Activated T-cell treated with anti-CD3 and anti-CD28 coated beads for 24 hours (primary cell): ENCODE measurements at regions not wholly inside any gene's neighbourhood (a gene's known extent, or its start where the extent isn't known, plus 50 kb on each side); places are given as distances from the start of the nearest gene placed in this dataset.

Source experiments
- DNase-seq: peaks from one replicate; pipeline ENCODE4 v3.0.0-alpha.2; 2020; ENCODE audit warnings: low read depth

DNA sequence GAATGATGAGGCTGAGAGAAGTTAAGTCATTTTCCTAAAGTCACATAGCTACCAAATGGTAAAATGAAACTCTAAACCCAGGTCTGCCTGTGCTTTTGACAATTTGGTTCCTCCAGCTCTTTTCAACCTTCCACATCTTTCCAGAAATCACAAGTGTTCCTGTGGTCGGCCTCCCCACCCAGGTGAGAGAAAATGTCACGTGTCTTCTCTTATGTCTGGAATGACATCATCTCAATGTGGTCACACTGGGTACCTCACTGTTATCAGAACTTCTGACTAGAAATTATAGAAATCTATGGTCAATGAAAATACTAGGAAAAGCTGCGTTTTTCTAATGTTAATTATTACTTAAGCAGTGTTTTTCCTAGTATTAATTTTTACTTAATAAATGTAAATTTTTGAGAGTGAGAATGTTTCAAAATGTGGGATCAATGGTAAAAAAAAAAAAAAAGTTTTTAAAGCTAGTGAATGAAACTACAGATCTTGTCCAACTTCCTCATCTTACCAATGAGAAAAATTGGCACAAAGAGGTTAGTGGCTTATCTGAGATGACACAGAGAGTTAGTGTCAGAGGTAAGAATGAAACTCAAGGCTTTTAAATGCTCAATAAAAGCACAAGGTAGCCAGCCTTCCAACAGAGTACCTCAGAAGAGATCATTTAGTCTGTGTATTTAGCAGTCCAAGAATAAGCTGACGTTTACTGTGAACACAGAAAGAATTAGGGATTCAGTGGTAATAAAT lies 228.7 kb upstream of the NR4A3 start:
- no peak for DNase-seq

DNA sequence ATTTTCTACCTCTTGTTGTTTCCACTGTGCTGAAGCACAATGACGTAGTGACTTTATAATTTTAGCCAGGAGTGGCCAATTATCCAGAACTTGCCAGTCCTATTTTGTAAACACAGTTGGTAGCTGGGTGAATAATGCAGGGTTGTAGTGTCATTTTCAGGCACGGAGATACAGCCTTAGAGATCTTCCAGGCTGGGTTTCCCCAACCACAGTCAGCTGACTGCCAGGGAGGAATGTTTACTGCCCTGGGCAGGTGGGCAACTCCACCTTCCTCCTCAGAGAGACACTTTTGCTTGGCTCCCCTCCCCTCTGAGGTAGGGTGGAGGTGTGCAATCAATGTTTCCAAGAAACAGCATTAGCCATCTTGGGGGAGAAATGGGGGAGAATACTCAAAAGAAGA lies 228.1 kb upstream of the NR4A3 start:
- no peak for DNase-seq

DNA sequence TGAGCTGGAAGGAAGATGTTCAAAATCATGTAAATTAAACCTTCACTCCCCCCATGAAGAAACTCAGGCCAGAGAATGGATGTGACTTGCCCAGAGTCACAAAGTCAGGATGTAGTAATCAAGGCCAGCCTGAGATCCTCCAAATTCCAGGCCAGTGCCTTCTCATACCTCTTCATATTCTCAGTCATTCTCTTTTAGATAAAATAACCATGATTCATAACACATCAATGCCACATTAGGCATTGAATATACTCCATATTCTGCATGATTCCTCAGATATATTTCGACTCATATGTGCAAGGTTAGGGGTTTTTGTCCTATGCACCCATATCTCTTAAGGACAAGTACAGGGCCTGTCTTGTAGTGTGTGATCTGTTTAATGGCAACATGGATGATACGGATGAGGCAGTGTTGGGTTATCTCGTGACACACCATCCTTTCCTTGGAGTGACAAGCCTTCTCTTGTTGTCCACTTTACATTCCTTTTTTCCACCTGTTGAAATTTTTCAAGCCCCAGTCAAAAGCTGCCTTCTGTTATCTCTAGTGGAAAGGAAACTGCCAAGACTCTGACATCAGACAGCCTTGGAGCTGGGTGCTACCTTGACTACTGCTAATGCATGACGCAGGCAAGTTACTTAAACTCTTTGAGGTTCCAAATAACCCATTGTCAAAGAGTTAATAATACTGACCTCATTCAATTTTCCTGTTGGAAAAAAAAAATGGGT lies 227.5 kb upstream of the NR4A3 start:
- DNase-seq: no peak

DNA sequence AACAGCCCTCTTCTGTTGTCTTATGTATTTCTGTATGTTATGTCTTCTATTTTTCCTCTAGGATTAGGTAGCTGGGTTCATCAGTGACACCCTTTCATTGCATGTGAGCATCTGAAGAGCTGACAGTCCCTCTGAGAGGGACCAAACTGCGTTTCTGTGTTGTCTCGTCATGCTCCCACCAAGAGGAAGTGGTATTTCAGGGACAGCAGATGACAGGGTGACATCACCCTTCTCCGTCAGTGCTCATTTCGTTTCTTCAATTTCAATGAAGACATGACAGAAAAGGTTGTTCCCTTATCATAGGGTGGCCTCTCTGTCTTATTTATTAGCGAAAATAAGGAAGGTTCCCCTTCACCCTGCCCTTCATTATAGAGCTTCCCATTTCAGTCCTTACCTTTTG lies 225.9 kb upstream of the NR4A3 start:
- DNase-seq: no peak

GRCh38 chr9:99601571-99602111 lies 220.0 kb upstream of the NR4A3 start:
- DNase-seq: no peak

DNA sequence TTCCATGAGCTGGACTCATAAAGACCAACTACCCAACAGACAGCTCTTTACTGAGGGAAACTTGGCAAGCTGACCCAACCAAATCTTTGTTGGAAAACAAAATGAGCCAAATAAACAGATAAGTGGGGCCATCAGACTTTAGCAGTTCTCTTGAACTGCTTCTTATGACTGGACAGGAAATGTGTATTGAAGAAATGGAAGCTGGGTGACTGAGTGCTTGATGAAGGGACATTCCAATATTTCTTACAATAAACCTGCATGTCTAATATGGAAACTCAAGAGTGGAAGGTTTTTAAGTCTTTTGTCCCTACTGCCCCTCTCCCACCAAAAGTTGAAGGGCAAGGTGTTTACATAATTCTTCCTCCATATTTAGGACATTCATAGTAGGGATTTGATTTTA lies 218.8 kb upstream of the NR4A3 start:
- no peak for DNase-seq

- DNase-seq: no peak
These were observed 216.5 kb upstream of the NR4A3 start for GRCh38 chr9:99605016-99605743.

DNA sequence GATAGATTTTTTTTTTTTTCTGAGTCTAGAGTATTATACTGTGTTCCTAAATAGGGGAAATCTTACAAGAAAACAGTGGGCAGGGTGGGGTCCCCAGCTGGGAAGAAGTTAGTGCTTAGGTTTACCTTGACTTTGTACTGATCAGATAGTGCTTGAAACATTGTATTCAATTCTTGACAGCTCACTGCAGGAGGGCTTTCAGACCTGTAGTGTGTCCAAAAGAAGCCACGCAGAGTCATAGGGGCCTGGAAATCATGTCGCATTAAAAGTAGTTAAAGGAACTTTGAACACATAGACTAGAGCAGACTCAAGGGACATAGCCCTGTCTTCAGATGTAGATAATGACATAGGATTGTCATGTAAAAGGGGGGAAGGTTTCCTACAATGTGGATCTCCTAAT lies 215.4 kb upstream of the NR4A3 start:
- DNase-seq: no peak

DNA sequence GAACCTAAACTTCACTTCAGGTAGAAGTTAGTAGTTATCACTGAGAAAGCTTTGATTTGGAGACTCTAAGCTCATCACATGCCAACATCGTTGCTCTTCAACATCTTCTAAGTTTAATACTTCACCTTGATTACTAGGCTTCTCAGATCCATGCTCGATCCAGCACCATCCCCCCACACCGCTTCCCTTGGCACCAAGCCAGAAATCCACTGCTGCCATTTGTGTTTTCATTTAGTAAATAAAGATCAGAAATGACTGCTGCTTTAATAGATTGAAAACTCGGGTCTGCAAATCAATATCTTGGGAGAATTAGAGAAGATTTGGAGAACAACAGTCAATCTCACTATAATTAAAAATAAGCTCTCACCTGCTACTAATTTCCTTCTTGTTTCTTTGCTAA lies 214.7 kb upstream of the NR4A3 start:
- no peak for DNase-seq

GRCh38 chr9:99607842-99608448 lies 213.7 kb upstream of the NR4A3 start:
- no peak for DNase-seq

DNA sequence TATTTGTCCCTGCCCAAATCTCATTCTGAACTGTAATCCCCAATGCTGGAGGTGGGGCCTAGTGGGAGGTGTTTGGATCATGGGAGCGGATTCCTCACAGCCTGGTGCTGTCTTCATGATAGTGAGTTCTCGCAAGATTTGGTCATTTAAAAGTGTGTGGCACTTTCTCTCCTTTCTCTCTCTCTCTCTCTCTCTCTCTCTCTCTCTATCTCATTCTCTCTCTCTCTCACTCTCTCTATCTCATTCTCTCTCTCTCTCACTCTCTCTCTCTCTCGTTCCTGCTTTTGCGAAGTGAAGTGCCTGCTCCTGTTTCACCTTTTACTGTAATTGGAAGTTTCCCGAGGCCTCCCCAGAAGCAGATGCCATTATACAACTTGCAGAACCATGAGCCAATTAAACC lies 207.3 kb upstream of the NR4A3 start:
- no peak for DNase-seq

GRCh38 chr9:99621040-99621439 lies 200.6 kb upstream of the NR4A3 start:
- DNase-seq: no peak

- no peak for DNase-seq
These were observed 199.0 kb upstream of the NR4A3 start for GRCh38 chr9:99622679-99623078.

DNA sequence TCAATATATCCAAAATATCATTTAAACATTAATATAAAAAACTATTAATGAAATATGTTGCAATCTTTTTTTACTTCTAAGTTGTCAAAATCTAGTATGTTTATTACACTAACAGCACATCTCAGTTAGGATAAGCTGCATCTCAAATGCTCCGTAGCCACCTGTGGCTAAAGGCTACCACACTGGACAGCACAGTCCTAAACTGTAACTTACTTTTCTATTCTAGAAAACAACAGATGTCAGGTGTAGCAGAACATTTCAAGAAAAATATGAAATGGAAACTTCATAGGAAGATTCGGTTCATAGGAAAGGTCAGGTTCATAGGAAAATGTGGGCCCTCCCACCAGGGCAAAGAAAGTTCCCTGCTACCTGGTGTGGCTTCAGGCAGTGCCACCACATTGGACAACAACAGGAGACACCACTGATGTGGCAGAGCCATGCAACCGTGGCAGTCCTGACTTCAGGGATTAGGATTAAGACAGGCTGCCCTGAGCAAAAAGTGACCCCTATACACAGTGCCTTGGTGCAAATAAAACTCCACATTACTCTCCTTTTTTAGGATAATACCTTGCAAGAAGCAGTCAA lies 197.8 kb upstream of the NR4A3 start:
- DNase-seq: no peak

DNA sequence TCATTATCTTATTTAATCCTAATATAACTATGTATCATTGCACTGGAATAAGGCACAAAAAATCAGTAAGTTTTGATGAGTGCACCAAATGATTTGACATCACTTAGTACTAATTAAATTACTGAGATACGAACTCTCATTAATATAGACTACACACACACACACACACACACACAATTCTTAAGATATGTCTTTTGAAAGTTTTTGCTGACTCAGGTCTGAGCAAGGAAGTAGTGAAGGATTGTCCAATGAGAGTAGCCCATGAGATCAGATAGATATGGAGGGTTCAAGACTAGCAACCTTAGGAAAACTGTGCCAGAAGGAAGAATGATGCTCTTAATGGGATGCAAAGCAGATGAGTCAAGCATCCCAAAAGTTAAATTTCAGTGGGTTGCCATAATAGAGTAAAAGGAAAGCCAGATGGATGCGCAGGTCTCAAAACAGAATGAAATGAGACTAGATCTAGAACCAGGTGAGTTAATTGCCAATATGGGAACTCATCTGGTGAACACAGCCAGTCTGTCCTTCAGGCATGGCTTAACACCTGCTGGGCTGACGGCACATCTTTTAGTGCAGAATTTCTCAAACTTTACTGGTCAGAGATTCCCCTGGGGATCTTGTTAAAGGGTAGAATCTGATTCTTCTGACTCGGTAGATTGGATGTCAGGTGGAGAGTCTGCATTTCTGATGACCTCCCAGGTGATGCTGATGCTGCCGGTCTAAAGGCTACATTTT lies 197.0 kb upstream of the NR4A3 start:
- DNase-seq: no peak

DNA sequence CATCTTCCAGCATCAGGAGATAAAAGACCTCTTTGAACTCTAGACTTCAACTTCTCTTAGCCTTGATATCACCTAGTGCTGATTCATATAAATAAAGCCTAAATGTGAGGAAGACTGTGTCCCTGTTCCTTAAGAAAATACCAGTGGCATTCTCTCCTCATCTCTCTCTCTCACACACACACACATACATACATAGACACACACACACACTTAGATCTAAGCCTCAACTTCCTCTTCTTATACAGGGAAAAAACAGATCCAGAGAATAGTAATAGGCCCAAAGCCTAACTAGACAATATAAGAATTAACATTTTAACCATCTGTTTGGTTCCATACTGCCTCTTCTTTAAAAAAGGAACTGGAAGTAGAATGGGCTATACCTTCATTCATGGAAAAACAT lies 195.3 kb upstream of the NR4A3 start:
- DNase-seq: no peak

DNA sequence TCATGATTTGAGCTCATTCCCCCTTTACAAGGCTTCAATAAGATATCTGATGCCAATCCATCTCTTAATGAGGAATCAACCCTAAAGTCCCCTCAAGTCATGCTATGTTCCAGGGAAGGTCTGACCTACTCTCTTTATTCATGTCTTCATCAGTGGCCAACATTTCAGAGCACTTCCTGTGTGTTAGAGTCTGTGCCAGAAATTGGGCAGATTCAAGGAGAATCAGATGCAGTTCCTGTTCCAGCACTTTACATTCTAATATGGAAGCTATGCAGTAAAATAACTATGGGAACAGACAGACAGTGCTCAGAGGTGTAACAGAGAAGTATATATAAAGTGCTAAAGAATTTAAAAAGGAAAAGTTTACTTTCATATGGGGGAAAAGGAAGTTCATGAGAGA lies 193.4 kb upstream of the NR4A3 start:
- DNase-seq: no peak

DNA sequence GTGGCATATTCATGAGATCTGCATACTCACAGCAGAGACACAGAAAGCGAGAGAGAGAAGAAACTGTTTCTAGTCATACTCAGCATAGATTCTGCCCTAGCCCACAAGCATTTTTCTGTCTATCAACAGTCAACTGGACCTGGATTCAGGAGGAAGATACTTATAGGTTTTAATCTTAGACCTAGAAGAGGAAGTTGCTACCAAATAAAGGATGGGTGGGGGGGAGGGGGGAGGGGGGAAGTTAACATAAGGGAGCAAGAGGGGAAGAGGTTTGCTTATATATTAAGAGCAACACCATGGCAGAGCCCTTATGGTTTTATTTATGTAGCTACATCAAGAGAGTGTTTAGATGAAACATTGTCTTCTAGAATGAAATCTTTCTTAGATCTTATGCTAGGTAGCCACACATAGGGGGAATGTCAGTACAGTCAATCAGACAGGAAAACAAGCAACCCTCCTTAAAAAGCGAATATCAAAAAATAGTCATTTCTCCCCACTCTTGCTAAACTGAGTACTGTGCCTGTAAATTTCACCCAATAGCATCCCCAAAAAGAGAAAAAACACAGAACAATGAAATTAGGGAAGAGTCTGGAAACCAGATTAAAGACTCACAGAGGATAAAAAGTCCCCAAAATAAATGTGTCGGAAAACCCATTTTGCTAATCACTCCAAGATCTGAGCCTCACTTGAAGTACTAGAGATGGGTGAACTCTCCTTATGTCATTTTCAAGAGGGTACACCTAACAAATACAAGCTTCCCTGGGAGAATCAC lies 192.7 kb upstream of the NR4A3 start:
- DNase-seq: no peak

- DNase-seq: no peak
These were observed 189.2 kb upstream of the NR4A3 start for GRCh38 chr9:99632349-99633038.

DNA sequence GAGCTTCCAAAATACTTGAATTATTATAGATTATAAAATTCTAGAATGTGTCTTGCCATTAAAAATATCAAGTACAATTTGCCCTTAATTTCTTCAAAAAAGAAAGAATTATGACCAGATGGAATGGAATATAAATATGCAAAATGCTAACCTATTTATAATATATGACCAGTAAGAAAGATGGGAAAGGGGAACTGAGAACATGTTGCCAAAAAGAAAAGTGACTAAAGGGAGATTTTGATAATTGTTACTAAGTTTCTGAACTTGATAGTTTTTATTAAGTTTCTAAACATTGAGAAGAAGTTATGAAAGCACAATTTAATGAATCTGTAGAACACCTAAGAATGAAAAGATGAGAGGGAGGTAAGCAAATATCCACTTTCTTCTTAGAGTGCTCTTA lies 188.4 kb upstream of the NR4A3 start:
- DNase-seq: no peak
